ENCODE measurements at regions not wholly inside any gene's neighbourhood (a gene's known extent, or its start where the extent isn't known, plus 50 kb on each side); places are given as distances from the start of the nearest gene placed in this dataset.

- H3K27ac ChIP-seq (ENCODE audit: low read depth, low read length, poor library complexity, severe bottlenecking), result no peak overlapping the region
- no peaks in the 10 kb centered on the region for H3K9me2 ChIP-seq (ENCODE audit: low read depth, low read length)
- H3K9ac ChIP-seq (ENCODE audit: low read length), result no peak overlapping the region
- H3K9me3 ChIP-seq (ENCODE audit: low read length), result no peaks in the 10 kb centered on the region
- H3K79me2 ChIP-seq (ENCODE audit: insufficient read depth, low read length), result no peaks in the 10 kb centered on the region
- no peaks in the 10 kb centered on the region for H3F3A ChIP-seq (ENCODE audit: insufficient read depth, low read length)
- H4K20me1 ChIP-seq (ENCODE audit: insufficient read depth, low read length), result no peaks in the 10 kb centered on the region
- TF ChIP-seq CTCF (IDR thresholded peaks at IDR 0.05; ENCODE audit: low read length) (no peak), EZH2 (IDR thresholded peaks at IDR 0.05; ENCODE audit: borderline replicate concordance, low read length) (no peak)
- no peaks in the 10 kb centered on the region for H3K27me3 ChIP-seq (ENCODE audit: insufficient read depth, low read length)
- no peak overlapping the region for H3K4me3 ChIP-seq (ENCODE audit: low read depth, low read length, poor library complexity, severe bottlenecking)
- no peak overlapping the region for H3K4me2 ChIP-seq (ENCODE audit: low read length)
- no peaks in the 10 kb centered on the region for H3K4me1 ChIP-seq (ENCODE audit: insufficient read depth, low read length, severe bottlenecking)
- no peak overlapping the region for H2AFZ ChIP-seq (ENCODE audit: low read length)
- H3K36me3 ChIP-seq (ENCODE audit: insufficient read depth, low read length), result no peaks in the 10 kb centered on the region
Observed at GRCh38 chr18:40559556-40559955, 1395.5 kb upstream of the PIK3C3 start.

GRCh38 chr18:40558706-40559392, 1396.2 kb upstream of the PIK3C3 start:
- Histone ChIP-seq H4K20me1 (ENCODE audit: insufficient read depth, low read length) (no peaks in the 10 kb centered on the region), H3K9me3 (ENCODE audit: low read length) (no peaks in the 10 kb centered on the region), H3K4me2 (ENCODE audit: low read length) (no peak overlapping the region), H3K27ac (ENCODE audit: low read depth, low read length, poor library complexity, severe bottlenecking) (no peak overlapping the region), H3K27me3 (ENCODE audit: insufficient read depth, low read length) (no peaks in the 10 kb centered on the region), H3F3A (ENCODE audit: insufficient read depth, low read length) (no peaks in the 10 kb centered on the region), H3K36me3 (ENCODE audit: insufficient read depth, low read length) (no peaks in the 10 kb centered on the region), H3K9ac (ENCODE audit: low read length) (no peak overlapping the region), H3K79me2 (ENCODE audit: insufficient read depth, low read length) (no peaks in the 10 kb centered on the region), H3K9me2 (ENCODE audit: low read depth, low read length) (no peaks in the 10 kb centered on the region), H3K4me1 (ENCODE audit: insufficient read depth, low read length, severe bottlenecking) (no peaks in the 10 kb centered on the region), H2AFZ (ENCODE audit: low read length) (no peak overlapping the region), H3K4me3 (ENCODE audit: low read depth, low read length, poor library complexity, severe bottlenecking) (no peak overlapping the region)
- TF ChIP-seq EZH2 (IDR thresholded peaks at IDR 0.05; ENCODE audit: borderline replicate concordance, low read length), result no peak
- no peak for TF ChIP-seq CTCF (IDR thresholded peaks at IDR 0.05; ENCODE audit: low read length)

- Histone ChIP-seq H3K9me3 (ENCODE audit: low read length) (no peaks in the 10 kb centered on the region), H3K36me3 (ENCODE audit: insufficient read depth, low read length) (no peaks in the 10 kb centered on the region), H3K79me2 (ENCODE audit: insufficient read depth, low read length) (no peaks in the 10 kb centered on the region), H3K9me2 (ENCODE audit: low read depth, low read length) (no peaks in the 10 kb centered on the region), H3K4me3 (ENCODE audit: low read depth, low read length, poor library complexity, severe bottlenecking) (no peak overlapping the region), H3K27me3 (ENCODE audit: insufficient read depth, low read length) (no peaks in the 10 kb centered on the region), H3K27ac (ENCODE audit: low read depth, low read length, poor library complexity, severe bottlenecking) (no peak overlapping the region), H3F3A (ENCODE audit: insufficient read depth, low read length) (no peaks in the 10 kb centered on the region), H4K20me1 (ENCODE audit: insufficient read depth, low read length) (no peaks in the 10 kb centered on the region), H2AFZ (ENCODE audit: low read length) (no peak overlapping the region), H3K4me2 (ENCODE audit: low read length) (no peak overlapping the region), H3K4me1 (ENCODE audit: insufficient read depth, low read length, severe bottlenecking) (no peaks in the 10 kb centered on the region), H3K9ac (ENCODE audit: low read length) (no peak overlapping the region)
- no peak for TF ChIP-seq EZH2 (IDR thresholded peaks at IDR 0.05; ENCODE audit: borderline replicate concordance, low read length)
- no peak for TF ChIP-seq CTCF (IDR thresholded peaks at IDR 0.05; ENCODE audit: low read length)
Observed at GRCh38 chr18:40555914-40556313, 1399.1 kb upstream of the PIK3C3 start.
